Epidermal melanocyte (primary cell): ENCODE measurements at regions not wholly inside any gene's neighbourhood (a gene's known extent, or its start where the extent isn't known, plus 50 kb on each side); places are given as distances from the start of the nearest gene placed in this dataset.

Experiments used
- DNase-seq: peaks from one replicate; pipeline ENCODE4 v3.0.0; 2011; ENCODE audit warnings: low spot score; ENCODE audit not compliant: insufficient read length

- no peak for DNase-seq
Measured at GRCh38 chr16:8194794-8195193, 395.5 kb downstream of the TMEM114 start.

DNA sequence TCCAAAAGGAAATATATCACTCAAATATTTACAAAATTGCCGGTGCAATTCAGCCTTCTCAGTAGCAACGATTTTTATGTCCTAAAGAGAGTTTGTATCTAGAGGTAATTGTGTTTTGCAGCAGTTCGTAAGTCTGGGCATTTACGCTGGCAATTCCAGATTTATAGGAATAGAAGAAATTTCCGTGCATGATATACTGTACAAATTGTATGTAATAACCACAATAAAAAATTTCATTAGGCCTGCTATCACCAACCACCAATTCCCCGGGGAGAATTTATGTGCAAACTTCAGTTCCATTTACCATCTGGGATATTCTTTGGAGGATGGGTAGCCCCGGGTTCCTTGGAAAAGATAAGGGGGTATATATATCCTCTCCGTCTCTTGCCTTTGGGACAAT, 401.5 kb downstream of the TMEM114 start:
- no peak for DNase-seq

DNA sequence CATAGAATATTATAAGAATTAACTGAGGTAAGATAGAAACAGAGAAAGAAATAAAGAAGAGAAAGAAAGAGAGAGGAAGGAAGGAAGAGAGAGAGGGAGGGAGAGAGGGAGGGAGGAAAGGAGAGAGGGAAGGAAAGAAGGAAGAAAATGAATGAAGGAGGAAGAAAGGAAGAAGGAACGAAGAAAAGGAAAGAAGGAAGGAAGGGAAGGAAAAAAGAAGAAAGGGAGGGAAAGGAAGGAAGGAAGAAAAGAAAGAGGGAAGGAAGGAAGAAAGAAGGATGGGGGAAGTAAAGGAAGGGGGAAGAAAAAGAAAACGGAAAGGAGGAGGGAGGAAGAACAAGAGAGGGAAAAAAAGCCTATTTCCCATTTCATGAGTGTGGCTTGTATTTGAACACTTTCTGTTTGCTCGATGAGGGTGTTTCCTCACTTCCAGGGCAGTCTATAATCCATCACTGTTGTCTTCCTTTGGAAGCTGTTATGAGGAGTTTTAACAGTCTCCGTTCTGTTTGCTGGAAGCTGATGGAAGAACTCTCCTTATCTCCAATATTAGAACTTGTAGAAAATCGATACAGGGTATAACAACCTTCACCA, 402.4 kb downstream of the TMEM114 start:
- DNase-seq, result no peak

GRCh38 chr16:8184854-8185253, 405.5 kb downstream of the TMEM114 start:
- no peak for DNase-seq

GRCh38 chr16:8183176-8184099, 406.9 kb downstream of the TMEM114 start:
- DNase-seq, result no peak

GRCh38 chr16:8182761-8183160, 407.6 kb downstream of the TMEM114 start:
- DNase-seq, result no peak

- no peak for DNase-seq
Measured at GRCh38 chr16:8179615-8180014, 410.7 kb downstream of the TMEM114 start.

DNA sequence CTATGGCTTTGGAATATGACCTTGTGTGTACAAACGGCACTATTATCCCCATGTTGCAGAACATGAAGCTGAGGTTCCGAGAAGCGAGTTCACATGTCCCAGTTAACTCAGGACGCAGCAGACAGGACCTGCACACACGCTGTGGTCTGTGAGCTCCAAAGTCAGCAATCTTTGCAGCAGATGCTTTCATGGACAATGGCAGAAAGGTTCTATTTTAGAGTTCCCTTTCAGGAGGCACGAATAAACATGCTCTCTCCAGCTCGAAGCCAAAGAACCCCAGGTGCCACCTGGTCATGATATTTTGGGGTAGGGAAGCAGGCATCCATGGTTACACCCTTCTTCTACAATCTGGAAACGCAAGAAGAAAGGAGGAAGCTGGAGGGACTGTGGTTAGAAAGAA, 412.0 kb downstream of the TMEM114 start:
- no peak for DNase-seq

DNA sequence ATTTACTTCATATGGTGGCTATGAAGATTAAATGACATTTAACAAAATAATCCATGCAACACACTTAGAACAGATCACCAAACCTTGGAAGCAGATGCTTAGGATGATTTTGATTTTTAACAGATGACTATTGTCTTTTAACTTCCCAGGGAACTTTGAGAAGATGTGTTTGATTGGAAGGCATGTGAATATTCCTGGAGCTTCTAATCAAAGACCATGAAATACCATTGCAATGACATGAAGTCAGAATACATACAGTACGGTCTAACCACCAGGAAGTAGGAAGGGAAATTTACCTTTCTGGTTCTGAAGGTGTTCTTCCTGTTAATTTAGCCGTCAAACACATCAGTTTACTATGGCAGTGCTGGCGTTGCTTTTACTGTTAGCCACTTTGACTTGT, 414.9 kb downstream of the TMEM114 start:
- DNase-seq, result no peak

GRCh38 chr16:8173111-8173644, 417.1 kb downstream of the TMEM114 start:
- DNase-seq, result peak; percentile 40

DNA sequence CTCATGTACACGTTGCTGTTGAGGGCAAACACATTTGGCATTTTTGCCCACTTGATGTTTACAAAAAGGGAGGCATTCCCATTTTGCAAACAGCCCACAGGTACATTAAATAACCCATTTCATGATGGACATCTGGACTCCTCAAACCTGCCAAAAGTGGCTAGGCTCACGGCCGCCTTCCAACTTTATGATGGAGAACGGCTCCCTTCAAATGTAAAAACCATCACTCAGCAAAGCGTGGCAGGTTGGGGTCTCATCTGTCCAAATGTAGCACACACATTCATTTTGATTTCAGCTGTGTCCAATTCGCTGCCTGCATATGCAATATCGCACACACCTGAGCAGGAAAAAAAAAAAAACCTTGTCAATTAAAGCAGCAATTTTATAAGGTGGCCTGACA, 417.8 kb downstream of the TMEM114 start:
- no peak for DNase-seq

DNA sequence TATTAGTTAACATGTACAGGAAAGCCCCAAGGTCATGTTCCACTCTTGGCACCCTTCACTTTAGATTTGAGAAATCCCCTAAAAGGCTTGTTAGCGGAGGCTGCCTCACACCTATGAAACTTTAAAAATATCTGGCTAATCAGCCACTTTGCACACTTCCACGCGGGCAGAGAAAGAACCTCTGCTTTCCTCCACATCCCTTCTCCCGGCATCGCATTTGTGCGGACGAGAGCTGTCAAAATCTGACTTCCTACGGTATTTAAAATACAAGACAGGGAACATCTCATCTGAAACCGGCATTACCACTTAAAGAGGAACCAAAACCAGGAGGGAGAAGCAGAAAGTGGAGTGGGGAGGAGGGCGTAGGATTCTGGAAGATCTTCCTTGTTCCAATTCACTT, 422.3 kb downstream of the TMEM114 start:
- no peak for DNase-seq

- DNase-seq, result no peak
Measured at GRCh38 chr16:8167436-8167835, 422.9 kb downstream of the TMEM114 start.

- DNase-seq, result no peak
Measured at GRCh38 chr16:8158051-8158450, 432.3 kb downstream of the TMEM114 start.

- no peak for DNase-seq
Measured at GRCh38 chr16:8155275-8155674, 435.0 kb downstream of the TMEM114 start.

- DNase-seq, result no peak
Measured at GRCh38 chr16:8146256-8147012, 443.9 kb downstream of the TMEM114 start.

- DNase-seq, result no peak
Measured at GRCh38 chr16:8138666-8139065, 451.6 kb downstream of the TMEM114 start.

- DNase-seq, result no peak
Measured at GRCh38 chr16:8137606-8138005, 452.7 kb downstream of the TMEM114 start.

- DNase-seq, result no peak
Measured at GRCh38 chr16:8130197-8130596, 460.1 kb downstream of the TMEM114 start.

DNA sequence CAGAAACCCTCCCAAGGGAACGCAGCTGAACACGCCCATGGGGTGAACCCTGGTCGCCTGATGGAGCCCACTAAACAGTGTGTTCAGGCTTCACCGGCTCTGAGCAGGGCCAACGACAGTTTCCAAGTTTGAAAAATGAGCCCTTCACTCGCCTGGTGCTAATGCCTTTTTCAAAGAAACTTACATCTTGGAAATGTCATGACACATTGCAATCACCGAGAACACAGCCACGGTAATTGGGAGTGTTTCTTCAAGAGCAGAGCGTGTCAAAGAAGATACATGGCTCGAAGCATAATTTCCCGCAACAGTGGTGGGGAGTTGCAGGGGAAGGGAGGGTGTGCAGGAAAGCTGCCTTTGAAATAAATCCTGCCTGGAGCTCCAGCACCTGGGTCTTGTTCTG, 463.2 kb downstream of the TMEM114 start:
- no peak for DNase-seq

DNA sequence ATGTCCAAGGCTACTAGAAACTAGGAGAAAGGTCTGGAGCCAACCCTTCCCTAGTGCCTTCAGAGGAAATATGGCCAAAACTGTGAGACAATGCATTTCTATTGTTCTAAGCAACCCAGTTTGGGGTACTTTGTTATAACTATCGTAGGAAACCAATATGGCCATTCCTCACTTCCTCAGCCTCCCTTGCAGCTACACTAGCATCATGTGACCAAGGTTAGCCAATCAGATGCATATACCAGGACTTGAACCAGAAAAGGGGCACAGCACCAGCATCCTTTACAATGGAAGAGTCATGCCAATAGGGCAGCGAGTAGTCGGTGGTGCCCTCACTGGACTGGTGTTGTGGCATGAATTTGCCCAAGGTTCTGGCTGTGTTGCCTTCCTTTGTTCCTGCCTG, 464.0 kb downstream of the TMEM114 start:
- DNase-seq, result no peak

DNA sequence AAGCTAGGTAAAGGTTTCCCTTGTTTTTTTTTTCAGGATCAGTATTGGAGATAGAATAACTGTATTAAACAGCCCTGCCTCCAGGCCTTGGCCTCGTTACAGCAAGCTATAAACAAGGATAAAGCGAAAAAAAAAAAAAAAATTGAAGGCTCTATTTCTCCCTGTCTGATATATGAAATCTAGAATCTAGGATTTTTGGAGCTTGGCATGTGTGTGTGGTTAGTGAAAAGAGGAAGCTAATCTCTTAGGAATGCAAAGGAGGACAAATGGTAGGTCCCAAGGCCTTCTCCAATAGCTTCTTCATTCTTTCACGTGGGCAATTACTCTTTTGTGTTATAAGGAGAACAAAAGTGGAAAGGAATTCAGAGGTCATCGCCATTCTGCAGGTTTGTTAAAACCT, 470.3 kb downstream of the TMEM114 start:
- no peak for DNase-seq
